ENCODE measurements at regions not wholly inside any gene's neighbourhood (a gene's known extent, or its start where the extent isn't known, plus 50 kb on each side); places are given as distances from the start of the nearest gene placed in this dataset.

DNA sequence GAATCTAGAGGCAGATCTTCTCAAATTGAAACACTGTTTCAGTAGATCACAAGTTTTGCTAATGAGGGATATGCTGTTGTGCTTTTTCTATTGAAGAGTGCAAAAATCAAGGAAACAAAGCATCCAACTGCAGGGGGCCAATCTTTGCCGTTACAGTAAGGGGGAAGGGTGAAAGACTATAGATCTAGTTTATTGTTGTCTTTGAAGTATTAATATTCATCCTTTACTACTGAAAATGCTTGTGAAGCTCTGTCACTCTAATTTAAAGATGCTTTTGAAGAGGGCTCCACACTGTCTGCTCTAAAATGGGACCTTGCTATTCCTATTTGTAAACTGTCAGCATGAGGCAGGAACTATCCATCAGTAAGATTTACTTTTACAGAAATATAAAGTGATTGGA, 110.3 kb downstream of the MBL2 start:
- TF ChIP-seq, protein P1, sequence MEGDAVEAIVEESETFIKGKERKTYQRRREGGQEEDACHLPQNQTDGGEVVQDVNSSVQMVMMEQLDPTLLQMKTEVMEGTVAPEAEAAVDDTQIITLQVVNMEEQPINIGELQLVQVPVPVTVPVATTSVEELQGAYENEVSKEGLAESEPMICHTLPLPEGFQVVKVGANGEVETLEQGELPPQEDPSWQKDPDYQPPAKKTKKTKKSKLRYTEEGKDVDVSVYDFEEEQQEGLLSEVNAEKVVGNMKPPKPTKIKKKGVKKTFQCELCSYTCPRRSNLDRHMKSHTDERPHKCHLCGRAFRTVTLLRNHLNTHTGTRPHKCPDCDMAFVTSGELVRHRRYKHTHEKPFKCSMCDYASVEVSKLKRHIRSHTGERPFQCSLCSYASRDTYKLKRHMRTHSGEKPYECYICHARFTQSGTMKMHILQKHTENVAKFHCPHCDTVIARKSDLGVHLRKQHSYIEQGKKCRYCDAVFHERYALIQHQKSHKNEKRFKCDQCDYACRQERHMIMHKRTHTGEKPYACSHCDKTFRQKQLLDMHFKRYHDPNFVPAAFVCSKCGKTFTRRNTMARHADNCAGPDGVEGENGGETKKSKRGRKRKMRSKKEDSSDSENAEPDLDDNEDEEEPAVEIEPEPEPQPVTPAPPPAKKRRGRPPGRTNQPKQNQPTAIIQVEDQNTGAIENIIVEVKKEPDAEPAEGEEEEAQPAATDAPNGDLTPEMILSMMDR (IDR thresholded peaks at IDR 0.05) = no peak
- no peak for TF ChIP-seq POLR2A (IDR thresholded peaks at IDR 0.05)
